NCI-H2171 treated with DMSO at 0.1 percent for 48 hours (cell line): ENCODE measurements at regions not wholly inside any gene's neighbourhood (a gene's known extent, or its start where the extent isn't known, plus 50 kb on each side); places are given as distances from the start of the nearest gene placed in this dataset.
"Not testable (repeated sequence)": the region's sequence is repeated elsewhere in the genome, so short reads cannot be mapped to it uniquely, and the experiment has no call there.

Source experiments
- DNase-seq: peaks from one replicate; lab custom pipeline; 2025; lab: John Stamatoyannopoulos, UW

- no peak for DNase-seq
Measured at GRCh38 chr13:61358599-61358998, 57.0 kb downstream of the PCDH20 start.

GRCh38 chr13:61350341-61350740 lies 65.3 kb downstream of the PCDH20 start:
- DNase-seq = no peak

- DNase-seq = no peak
Measured at GRCh38 chr13:61339054-61339621, 76.5 kb downstream of the PCDH20 start.

GRCh38 chr13:61316647-61317046 lies 99.0 kb downstream of the PCDH20 start:
- peak; percentile 85 for DNase-seq

GRCh38 chr13:61294467-61295191 lies 121.0 kb downstream of the PCDH20 start:
- peak; percentile 69 for DNase-seq

GRCh38 chr13:61286148-61286745 lies 129.4 kb downstream of the PCDH20 start:
- peak; percentile 44 for DNase-seq

- no peak for DNase-seq
Measured at GRCh38 chr13:61277586-61278276, 137.9 kb downstream of the PCDH20 start.

GRCh38 chr13:61277088-61277487 lies 138.6 kb downstream of the PCDH20 start:
- DNase-seq = no peak

- DNase-seq = no peak
Measured at GRCh38 chr13:61276401-61276800, 139.2 kb downstream of the PCDH20 start.

- DNase-seq = no peak
Measured at GRCh38 chr13:61275736-61276135, 139.9 kb downstream of the PCDH20 start.

- no peak for DNase-seq
Measured at GRCh38 chr13:61275251-61275650, 140.4 kb downstream of the PCDH20 start.

GRCh38 chr13:61266896-61267295 lies 148.8 kb downstream of the PCDH20 start:
- DNase-seq = not testable (repeated sequence)

- DNase-seq = no peak
Measured at GRCh38 chr13:61261746-61262472, 153.7 kb downstream of the PCDH20 start.

GRCh38 chr13:61258185-61258584 lies 157.5 kb downstream of the PCDH20 start:
- DNase-seq = no peak

GRCh38 chr13:61255040-61255796 lies 160.4 kb downstream of the PCDH20 start:
- no peak for DNase-seq

- DNase-seq = no peak
Measured at GRCh38 chr13:61253105-61253877, 162.4 kb downstream of the PCDH20 start.

- no peak for DNase-seq
Measured at GRCh38 chr13:61252213-61252612, 163.4 kb downstream of the PCDH20 start.

GRCh38 chr13:61247149-61247936 lies 168.3 kb downstream of the PCDH20 start:
- no peak for DNase-seq

GRCh38 chr13:61246351-61246750 lies 169.3 kb downstream of the PCDH20 start:
- no peak for DNase-seq

GRCh38 chr13:61215601-61216000 lies 200.0 kb downstream of the PCDH20 start:
- DNase-seq = no peak
